Breast epithelium (tissue), 4 donors: ENCODE measurements at regions not wholly inside any gene's neighbourhood (a gene's known extent, or its start where the extent isn't known, plus 50 kb on each side); places are given as distances from the start of the nearest gene placed in this dataset.

Source experiments
- DNase-seq, 2 donors: peaks; one replicate each; pipeline ENCODE4 v3.0.0-alpha.2; 2019; ENCODE audit warnings: low spot score in 2 of 2
- H3K27ac ChIP-seq, 2 donors: fragments of 200-600 bp; sonication (generic) in 1 of 2; one replicate each; pipeline ENCODE4 v1.5.1; 2016 to 2019; ENCODE audit warnings: mild to moderate bottlenecking in 1 of 2
- H3K27me3 ChIP-seq, 2 donors: fragments of 200-600 bp; sonication (generic) in 1 of 2; one replicate each; pipeline versions ENCODE4 v1.5.1 to v1.6.0; 2017 to 2019; ENCODE audit warnings: control low read depth in 1 of 2, mild to moderate bottlenecking in 1 of 2
- H3K36me3 ChIP-seq: fragments of 200-600 bp; one replicate; pipeline ENCODE4 v1.5.1; 2019
- H3K4me1 ChIP-seq, 2 donors: fragments of 200-600 bp; sonication (generic); one replicate each; pipeline ENCODE4 v1.5.1; 2016 to 2019; ENCODE audit warnings: control low read depth in 1 of 2
- H3K4me3 ChIP-seq, 3 donors: fragments of 200-600 bp; sonication (generic); 1 replicate in 2 of 3; 2 replicates in 1 of 3; pipeline ENCODE4 v1.5.1; 2016 to 2019; ENCODE audit warnings: mild to moderate bottlenecking in 3 of 3, moderate library complexity in 2 of 3
- H3K9me3 ChIP-seq, 2 donors: fragments of 200-600 bp; sonication (generic) in 1 of 2; one replicate each; pipeline ENCODE4 v1.5.1; 2016 to 2019; ENCODE audit warnings: control low read depth in 1 of 2
- CTCF ChIP-seq, 3 donors: fragments of 450-650 bp; IDR thresholded peaks; one replicate each; pipeline ENCODE4 v1.5.1; 2016 to 2017; ENCODE audit warnings: antibody characterized with exemption in 3 of 3, mild to moderate bottlenecking in 3 of 3, moderate library complexity in 3 of 3
- POLR2A ChIP-seq: fragments of 450-650 bp; IDR thresholded peaks from one replicate; pipeline ENCODE4 v1.6.1; 2016; ENCODE audit warnings: antibody characterized with exemption, mild to moderate bottlenecking, moderate library complexity
- POLR2AphosphoS5 ChIP-seq, 3 donors: sonication (generic); formaldehyde crosslinking; IDR thresholded peaks; one replicate each; pipeline ENCODE4 v1.6.1; 2017; ENCODE audit warnings: antibody characterized with exemption in 3 of 3
- intact Hi-C: fragments of 100-400 bp; cut with DNase I; formaldehyde crosslinking; loops from one replicate; pipeline ENCODE4 v1.15.1; 2023; ENCODE audit warnings: low total_unique reads

GRCh38 chr18:28359176-28359575 is 182.2 kb upstream of the CDH2 start:
- no peak overlapping the region for H3K27ac ChIP-seq
- DNase-seq, result no peak
- no peak for TF ChIP-seq POLR2A
- no peak for TF ChIP-seq CTCF (IDR thresholded peaks at IDR 0.05)
- TF ChIP-seq POLR2AphosphoS5 (IDR thresholded peaks at IDR 0.05), result no peak
- no peaks in the 10 kb centered on the region for H3K9me3 ChIP-seq
- no peaks in the 10 kb centered on the region for H3K27me3 ChIP-seq
- intact Hi-C loops, result no loop called here
- no peaks in the 10 kb centered on the region for H3K4me1 ChIP-seq
- H3K4me3 ChIP-seq, result no peak overlapping the region
- no peaks in the 10 kb centered on the region for H3K36me3 ChIP-seq

- Histone ChIP-seq H3K9me3 (no peaks in the 10 kb centered on the region), H3K27ac (no peak overlapping the region), H3K4me3 (no peak overlapping the region), H3K27me3 (no peaks in the 10 kb centered on the region), H3K4me1 (no peaks in the 10 kb centered on the region), H3K36me3 (peaks cover 4% of the 10 kb centered on the region)
- no peak for TF ChIP-seq CTCF (IDR thresholded peaks at IDR 0.05)
- TF ChIP-seq POLR2A, result no peak
- no peak for TF ChIP-seq POLR2AphosphoS5 (IDR thresholded peaks at IDR 0.05)
- intact Hi-C loops, result no loop called here
- no peak for DNase-seq
These were observed 181.0 kb upstream of the CDH2 start for GRCh38 chr18:28357766-28358401.

- Histone ChIP-seq H3K4me1 (no peaks in the 10 kb centered on the region), H3K9me3 (no peaks in the 10 kb centered on the region), H3K27me3 (no peaks in the 10 kb centered on the region), H3K4me3 (no peak overlapping the region), H3K36me3 (peaks cover 4% of the 10 kb centered on the region), H3K27ac (no peak overlapping the region)
- intact Hi-C loops, result no loop called here
- DNase-seq, result no peak
- TF ChIP-seq POLR2AphosphoS5 (IDR thresholded peaks at IDR 0.05) (no peak), POLR2A (no peak), CTCF (IDR thresholded peaks at IDR 0.05) (no peak)
These were observed 173.9 kb upstream of the CDH2 start for GRCh38 chr18:28350821-28351220.

GRCh38 chr18:28342231-28342630 is 165.3 kb upstream of the CDH2 start:
- no peak for TF ChIP-seq CTCF (IDR thresholded peaks at IDR 0.05)
- no peak for TF ChIP-seq POLR2A
- TF ChIP-seq POLR2AphosphoS5 (IDR thresholded peaks at IDR 0.05), result no peak
- Histone ChIP-seq H3K27ac (no peak overlapping the region), H3K9me3 (no peaks in the 10 kb centered on the region), H3K36me3 (no peaks in the 10 kb centered on the region), H3K4me3 (no peak overlapping the region), H3K27me3 (no peaks in the 10 kb centered on the region), H3K4me1 (no peaks in the 10 kb centered on the region)
- intact Hi-C loops, result loop anchor here (5.0 kb wide), 1 partner anchor 1410 kb away; no protein-coding TSS in a partner anchor
- DNase-seq, result no peak

- intact Hi-C loops, result no loop called here
- Histone ChIP-seq H3K9me3 (no peaks in the 10 kb centered on the region), H3K27ac (no peak overlapping the region), H3K36me3 (no peaks in the 10 kb centered on the region), H3K27me3 (no peaks in the 10 kb centered on the region), H3K4me3 (no peak overlapping the region), H3K4me1 (no peaks in the 10 kb centered on the region)
- DNase-seq, result no peak
- TF ChIP-seq POLR2A (no peak), POLR2AphosphoS5 (IDR thresholded peaks at IDR 0.05) (no peak), CTCF (IDR thresholded peaks at IDR 0.05) (no peak)
These were observed 161.4 kb upstream of the CDH2 start for GRCh38 chr18:28338316-28338715.
